ENCODE measurements at regions not wholly inside any gene's neighbourhood (a gene's known extent, or its start where the extent isn't known, plus 50 kb on each side); places are given as distances from the start of the nearest gene placed in this dataset.

DNA sequence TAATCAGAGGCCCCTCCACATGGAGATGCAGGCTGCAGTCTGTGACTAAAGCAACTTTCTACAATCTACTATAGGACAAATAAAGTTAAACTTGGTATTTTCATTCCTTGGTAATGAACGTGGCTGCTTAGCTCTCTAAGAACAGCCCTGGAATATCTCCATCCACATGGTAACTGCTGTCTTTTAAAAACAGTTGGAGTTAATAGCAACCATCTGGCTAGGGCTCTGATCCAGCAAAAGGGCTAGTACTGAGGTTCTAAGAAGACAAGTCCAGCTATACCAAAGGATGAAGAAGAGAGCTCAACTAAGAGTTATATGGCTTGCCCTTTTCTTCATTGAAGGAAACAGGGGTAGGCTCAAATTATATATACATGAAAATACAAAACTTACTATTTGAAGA lies 920.1 kb downstream of the FLRT2 start:
- ChIA-PET POLR2A (no interaction called here), CTCF (no interaction called here)
- BruUV-seq (replicated peaks), result no TSS peak
- dilution Hi-C loops (cut with MboI; ENCODE audit: extremely low pct_ligation_motif_present, low sequenced_read_pairs) (no loop called here), intact Hi-C loops (cut with micrococcal nuclease) (no loop called here)
- Histone ChIP-seq H3K27me3 (ENCODE audit: control insufficient read depth in 2 of 2, insufficient read depth in 2 of 2, low read length in 2 of 2) (no peaks in the 10 kb centered on the region), H3K27ac (ENCODE audit: insufficient read depth, low read depth, low read length) (no peak overlapping the region), H3K9ac (replicated peaks; ENCODE audit: extremely low read depth, insufficient read depth, low read length) (no peak overlapping the region), H3K79me2 (ENCODE audit: control insufficient read depth, insufficient read depth, low read length) (no peaks in the 10 kb centered on the region), H3K4me1 (ENCODE audit: control insufficient read depth, extremely low read depth, insufficient read depth, low read length) (no peaks in the 10 kb centered on the region), H2AFZ (ENCODE audit: low read depth, low read length) (no peak overlapping the region), H3K36me3 (ENCODE audit: control insufficient read depth in 2 of 2, extremely low read depth in 1 of 2, insufficient read depth in 2 of 2, low read length in 2 of 2) (no peaks in the 10 kb centered on the region), H3K9me3 (replicated peaks; ENCODE audit: control insufficient read depth, insufficient read depth, low read length) (peaks cover 1% of the 10 kb centered on the region), H3K4me3 (replicated peaks in 1 of 3; ENCODE audit: insufficient read depth in 1 of 3, low read depth in 1 of 3, low read length in 3 of 3) (no peak overlapping the region), H4K20me1 (replicated peaks; ENCODE audit: control insufficient read depth, extremely low read depth, insufficient read depth, low read length) (no peaks in the 10 kb centered on the region), H3K4me2 (ENCODE audit: insufficient read depth, low read length) (no peak overlapping the region), H3K9me1 (replicated peaks; ENCODE audit: control insufficient read depth, extremely low read depth, insufficient read depth, low read length) (no peaks in the 10 kb centered on the region)
- DNase-seq (ENCODE audit: low read depth, low spot score) (no peak), FAIRE-seq (no peak)
- TF ChIP-seq GATA2 (IDR thresholded peaks at IDR 0.05; ENCODE audit: insufficient read depth, insufficient read length, low read depth, low read length), result no peak

DNA sequence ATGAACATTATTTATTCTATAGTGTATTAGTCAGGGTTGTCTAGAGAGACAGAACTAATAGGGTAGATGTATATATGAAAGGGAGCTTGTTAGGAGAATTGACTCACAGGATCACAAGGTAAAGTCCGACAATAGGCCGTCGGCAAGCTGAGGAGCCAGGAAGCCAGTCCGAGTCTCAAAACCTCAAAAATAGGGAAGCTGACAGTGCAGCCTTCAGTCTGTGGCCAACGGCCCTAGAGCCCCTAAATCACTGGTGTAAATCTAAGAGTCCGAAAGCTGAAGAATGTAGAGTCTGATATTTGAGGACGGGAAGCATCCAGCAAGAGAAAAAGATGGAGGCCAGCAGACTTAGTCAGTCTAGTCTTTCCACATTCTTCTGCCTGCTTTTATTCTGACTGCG lies 912.2 kb downstream of the FLRT2 start:
- Histone ChIP-seq H3K9me1 (replicated peaks; ENCODE audit: control insufficient read depth, extremely low read depth, insufficient read depth, low read length) (no peaks in the 10 kb centered on the region), H3K36me3 (ENCODE audit: control insufficient read depth in 2 of 2, extremely low read depth in 1 of 2, insufficient read depth in 2 of 2, low read length in 2 of 2) (no peaks in the 10 kb centered on the region), H3K9ac (replicated peaks; ENCODE audit: extremely low read depth, insufficient read depth, low read length) (no peak overlapping the region), H2AFZ (ENCODE audit: low read depth, low read length) (no peak overlapping the region), H3K4me1 (ENCODE audit: control insufficient read depth, extremely low read depth, insufficient read depth, low read length) (no peaks in the 10 kb centered on the region), H3K4me3 (replicated peaks in 1 of 3; ENCODE audit: insufficient read depth in 1 of 3, low read depth in 1 of 3, low read length in 3 of 3) (no peak overlapping the region), H3K27ac (ENCODE audit: insufficient read depth, low read depth, low read length) (no peak overlapping the region), H3K79me2 (ENCODE audit: control insufficient read depth, insufficient read depth, low read length) (no peaks in the 10 kb centered on the region), H3K9me3 (replicated peaks; ENCODE audit: control insufficient read depth, insufficient read depth, low read length) (no peaks in the 10 kb centered on the region), H3K27me3 (ENCODE audit: control insufficient read depth in 2 of 2, insufficient read depth in 2 of 2, low read length in 2 of 2) (no peaks in the 10 kb centered on the region), H3K4me2 (ENCODE audit: insufficient read depth, low read length) (no peak overlapping the region), H4K20me1 (replicated peaks; ENCODE audit: control insufficient read depth, extremely low read depth, insufficient read depth, low read length) (no peaks in the 10 kb centered on the region)
- FAIRE-seq, result no peak
- intact Hi-C loops (cut with micrococcal nuclease), result no loop called here
- POLR2A ChIA-PET, result no interaction called here
- no peak for TF ChIP-seq JUN (IDR thresholded peaks at IDR 0.05; ENCODE audit: borderline replicate concordance, insufficient read depth, insufficient read length, low read depth)
- no peak for TF ChIP-seq CTCF (IDR thresholded peaks at IDR 0.05; ENCODE audit: extremely low read depth in 1 of 2, insufficient read depth in 1 of 2, low read depth in 1 of 2, low read length in 2 of 2)
- no peak for TF ChIP-seq MYC (IDR thresholded peaks at IDR 0.05; ENCODE audit: low read depth, low read length)
- TF ChIP-seq FOS (IDR thresholded peaks at IDR 0.05; ENCODE audit: borderline replicate concordance, insufficient read depth, low read length), result no peak
- TF ChIP-seq POLR2A (IDR thresholded peaks at IDR 0.05; ENCODE audit: low read depth, low read length), result no peak
- no peak for TF ChIP-seq EZH2 (IDR thresholded peaks at IDR 0.05; ENCODE audit: borderline replicate concordance, low read depth, low read length, severe bottlenecking)
- no peak for TF ChIP-seq MAX (IDR thresholded peaks at IDR 0.05; ENCODE audit: insufficient read depth, insufficient read length)
- no TSS peak for BruUV-seq (replicated peaks)
- dilution Hi-C loops (cut with MboI; ENCODE audit: extremely low pct_ligation_motif_present, low sequenced_read_pairs), result no loop called here
- DNase-seq (ENCODE audit: low read depth, low spot score), result no peak
- CTCF ChIA-PET, result no interaction called here
